ENCODE measurements at regions not wholly inside any gene's neighbourhood (a gene's known extent, or its start where the extent isn't known, plus 50 kb on each side); places are given as distances from the start of the nearest gene placed in this dataset.
"Not testable (repeated sequence)": the region's sequence is repeated elsewhere in the genome, so short reads cannot be mapped to it uniquely, and the experiment has no call there.

GRCh38 chr5:67771221-67771620, 444.3 kb upstream of the PIK3R1 start:
- no peaks in the 10 kb centered on the region for H3K27me3 Mint-ChIP-seq (ENCODE audit: low read depth)
- no peak for TF ChIP-seq HMGXB4 (CRISPR knock-in tag; IDR thresholded peaks at IDR 0.05)
- TF ChIP-seq E2F4 (CRISPR knock-in tag; IDR thresholded peaks at IDR 0.05; ENCODE audit: borderline replicate concordance, low read depth), result no peak
- no peak for TF ChIP-seq E2F5 (CRISPR knock-in tag; IDR thresholded peaks at IDR 0.05)
- no peak for TF ChIP-seq USF1 (CRISPR knock-in tag; IDR thresholded peaks at IDR 0.05)
- no peak for TF ChIP-seq ZNF232 (CRISPR knock-in tag; IDR thresholded peaks at IDR 0.05)
- no peak for TF ChIP-seq IRF2 (CRISPR knock-in tag; IDR thresholded peaks at IDR 0.05; ENCODE audit: borderline replicate concordance, low read depth)
- no peak for TF ChIP-seq CDX4 (CRISPR knock-in tag; IDR thresholded peaks at IDR 0.05; ENCODE audit: borderline replicate concordance)
- TF ChIP-seq JAZF1 (CRISPR knock-in tag; IDR thresholded peaks at IDR 0.05), result no peak
- TF ChIP-seq ZSCAN18 (CRISPR knock-in tag; IDR thresholded peaks at IDR 0.05), result no peak
- TF ChIP-seq ZNF416 (CRISPR knock-in tag; IDR thresholded peaks at IDR 0.05), result no peak
- TF ChIP-seq GRHL2 (CRISPR knock-in tag; IDR thresholded peaks at IDR 0.05; ENCODE audit: insufficient replicate concordance, severe bottlenecking), result no peak
- H3K4me3 Mint-ChIP-seq, result no peak overlapping the region
- peaks cover under 1% of the 10 kb centered on the region; the same call in 1 of the 2 replicates for H3K36me3 Mint-ChIP-seq
- H3K4me1 Mint-ChIP-seq, result peaks cover 42% of the 10 kb centered on the region
- DNase-seq (ENCODE audit: low spot score) (no peak), ATAC-seq (no peak)
- CTCF ChIA-PET, result no interaction called here
- peak overlapping the region; percentile 26; the same call in 1 of the 2 replicates for H3K27ac Mint-ChIP-seq
- POLR2A ChIA-PET, result no interaction called here
- no peaks in the 10 kb centered on the region for H3K9me3 Mint-ChIP-seq

GRCh38 chr5:67770431-67771025, 445.0 kb upstream of the PIK3R1 start:
- H3K4me1 Mint-ChIP-seq, result peaks cover 42% of the 10 kb centered on the region
- no peak overlapping the region for H3K4me3 Mint-ChIP-seq
- H3K27me3 Mint-ChIP-seq (ENCODE audit: low read depth), result no peaks in the 10 kb centered on the region
- CTCF ChIA-PET, result interaction anchor here (0.7 kb wide), 1 partner anchor 122 kb away, joined by 4 read pairs; no protein-coding TSS in a partner anchor
- POLR2A ChIA-PET, result no interaction called here
- ATAC-seq (no peak; the same call in 1 of the 2 replicates), DNase-seq (ENCODE audit: low spot score) (no peak)
- H3K27ac Mint-ChIP-seq, result no peak overlapping the region
- TF ChIP-seq ZNF263 (CRISPR knock-in tag; IDR thresholded peaks at IDR 0.05; ENCODE audit: low read depth) (no peak), GABPB1 (CRISPR knock-in tag; IDR thresholded peaks at IDR 0.05) (peak; percentile 62; the same call in 1 of the 2 replicates)
- H3K36me3 Mint-ChIP-seq, result peaks cover 6% of the 10 kb centered on the region; the same call in 1 of the 2 replicates
- H3K9me3 Mint-ChIP-seq, result no peaks in the 10 kb centered on the region

GRCh38 chr5:67765697-67766096, 449.9 kb upstream of the PIK3R1 start:
- peaks cover 20% of the 10 kb centered on the region for H3K9me3 Mint-ChIP-seq
- TF ChIP-seq GTF2I (CRISPR knock-in tag; conservative IDR thresholded peaks at IDR 0.05) (no peak), USF2 (CRISPR knock-in tag; IDR thresholded peaks at IDR 0.05) (no peak), NR3C1 (CRISPR knock-in tag; conservative IDR thresholded peaks at IDR 0.05; ENCODE audit: low read depth) (no peak), TCF7 (CRISPR knock-in tag; IDR thresholded peaks at IDR 0.05; ENCODE audit: low read depth) (no peak)
- peaks cover 34% of the 10 kb centered on the region for H3K36me3 Mint-ChIP-seq
- CTCF ChIA-PET, result no interaction called here
- DNase-seq (ENCODE audit: low spot score) (no peak), ATAC-seq (no peak)
- no peak overlapping the region for H3K27ac Mint-ChIP-seq
- H3K27me3 Mint-ChIP-seq (ENCODE audit: low read depth), result no peaks in the 10 kb centered on the region; the same call in 1 of the 2 replicates
- H3K4me3 Mint-ChIP-seq, result no peak overlapping the region
- POLR2A ChIA-PET, result no interaction called here
- peaks cover 7% of the 10 kb centered on the region for H3K4me1 Mint-ChIP-seq

GRCh38 chr5:67757771-67758170, 457.8 kb upstream of the PIK3R1 start:
- POLR2A ChIA-PET; CTCF ChIA-PET; H3K4me3 Mint-ChIP-seq; H3K27ac Mint-ChIP-seq; DNase-seq (ENCODE audit: low spot score); H3K4me1 Mint-ChIP-seq; ATAC-seq; H3K27me3 Mint-ChIP-seq (ENCODE audit: low read depth): not testable (repeated sequence)
- peaks cover 68% of the 10 kb centered on the region for H3K36me3 Mint-ChIP-seq
- peaks cover 70% of the 10 kb centered on the region for H3K9me3 Mint-ChIP-seq

Measured in WTC11 (cell line).